Cardiac septum (tissue), 1 donor: ENCODE measurements at regions not wholly inside any gene's neighbourhood (a gene's known extent, or its start where the extent isn't known, plus 50 kb on each side); places are given as distances from the start of the nearest gene placed in this dataset.

Experiments
- DNase-seq: peaks from one replicate; pipeline ENCODE4 v3.0.0-alpha.2; 2020; ENCODE audit warnings: low spot score
- intact Hi-C: fragments of 100-400 bp; cut with DNase I; formaldehyde crosslinking; loops from one replicate; pipeline ENCODE4 v1.14.0; 2022
- donor health status: DM: no; HTN: no; CAD: no.

DNA sequence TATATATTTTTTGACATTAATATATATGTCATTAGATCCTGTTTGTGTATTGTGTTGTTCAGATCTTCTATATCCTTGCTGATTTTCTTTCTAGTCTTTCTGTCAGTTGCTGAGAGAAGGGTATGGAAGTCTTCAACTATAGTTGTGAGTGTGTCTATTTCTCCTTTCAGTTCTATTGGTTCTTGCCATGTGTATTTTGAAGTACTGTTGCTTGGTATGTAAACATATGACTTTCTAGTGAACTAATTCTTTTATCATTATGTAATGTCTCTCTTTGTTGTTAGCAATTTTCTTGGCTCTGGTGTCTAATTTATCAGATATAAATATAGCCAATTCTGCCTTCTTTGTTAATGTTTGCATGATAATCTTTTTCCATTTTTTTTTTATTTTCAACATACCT is 84.3 kb upstream of the CAST start:
- intact Hi-C loops = no loop called here
- DNase-seq = no peak

DNA sequence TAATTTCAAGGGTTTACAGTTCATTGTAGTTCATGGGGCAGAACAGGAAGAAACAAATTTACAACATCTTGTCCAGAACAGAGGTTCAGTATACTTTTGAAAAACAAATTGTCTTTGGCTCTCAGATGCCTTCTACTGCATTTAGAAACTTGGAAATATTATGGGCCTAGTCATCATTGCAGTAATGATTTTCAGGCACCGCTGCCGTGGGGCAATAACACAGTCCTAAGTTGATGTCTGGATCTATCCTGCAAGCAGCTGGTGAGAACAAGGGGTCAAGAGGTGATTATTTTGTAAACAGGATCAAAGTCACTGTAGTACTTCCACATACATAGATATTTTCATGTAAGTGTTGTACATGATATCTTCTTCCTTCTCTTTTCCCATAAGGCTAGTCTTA is 82.5 kb upstream of the CAST start:
- intact Hi-C loops = loop anchor here (5.0 kb wide), 1 partner anchor 207 kb away; no protein-coding TSS in a partner anchor
- no peak for DNase-seq

GRCh38 chr5:96582343-96582742 is 79.8 kb upstream of the CAST start:
- intact Hi-C loops = loop anchor here (5.0 kb wide), 1 partner anchor 210 kb away; no protein-coding TSS in a partner anchor
- no peak for DNase-seq

DNA sequence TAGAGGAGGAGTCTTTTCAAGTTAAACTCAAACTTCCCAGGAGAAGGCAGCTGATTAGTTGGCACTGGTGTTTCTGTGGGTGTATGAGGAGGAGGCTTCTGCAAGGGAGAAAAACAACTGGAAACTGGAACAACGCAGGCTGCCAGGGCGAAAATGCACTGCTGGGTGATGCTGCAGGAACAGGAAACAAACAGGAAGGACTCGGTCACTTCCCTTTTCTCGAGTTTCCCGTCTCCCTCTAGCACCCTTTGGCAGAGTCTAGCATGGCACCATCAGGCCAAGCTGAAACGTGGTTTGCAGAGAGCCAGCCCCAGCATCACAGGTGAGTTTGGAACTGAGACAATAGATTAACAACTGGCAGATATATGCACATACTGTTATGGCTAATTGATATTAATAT is 77.5 kb upstream of the CAST start:
- no peak for DNase-seq
- intact Hi-C loops = loop anchor here (5.0 kb wide), 1 partner anchor 212 kb away; no protein-coding TSS in a partner anchor

DNA sequence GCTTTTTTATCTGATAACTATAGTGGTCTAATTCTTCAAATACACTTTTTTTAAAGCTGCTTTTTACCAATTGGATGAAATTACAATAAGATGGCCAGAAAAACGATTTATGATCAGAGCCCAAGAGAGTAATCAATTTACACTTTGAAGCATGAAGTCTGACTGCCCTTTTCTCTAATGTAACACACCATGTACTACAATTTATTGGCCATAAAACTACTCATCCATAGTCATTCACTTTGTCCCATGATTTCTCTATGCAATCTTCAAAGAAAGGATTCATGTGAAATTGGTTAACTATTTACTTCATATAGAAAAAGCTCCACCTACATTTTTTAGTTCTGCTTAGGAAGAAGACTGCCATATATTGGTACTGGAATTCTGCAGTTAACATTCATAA is 73.6 kb upstream of the CAST start:
- intact Hi-C loops = no loop called here
- no peak for DNase-seq

GRCh38 chr5:96590796-96591195 is 71.4 kb upstream of the CAST start:
- no peak for DNase-seq
- intact Hi-C loops = no loop called here

GRCh38 chr5:96595300-96596090 is 66.7 kb upstream of the CAST start:
- DNase-seq = no peak
- intact Hi-C loops = no loop called here

- DNase-seq = no peak
- intact Hi-C loops = no loop called here
Measured at GRCh38 chr5:96597438-96598020, 64.6 kb upstream of the CAST start.

- intact Hi-C loops = loop anchor here (2.0 to 10.0 kb wide), 3 partner anchors 254 to 956 kb away; partner anchors contain the start of gene RFESD
- DNase-seq = no peak
Measured at GRCh38 chr5:96601200-96601599, 61.0 kb upstream of the CAST start.

GRCh38 chr5:96601715-96602244 is 60.4 kb upstream of the CAST start:
- intact Hi-C loops = loop anchor here (2.0 to 10.0 kb wide), 3 partner anchors 255 to 957 kb away; partner anchors contain the start of gene RFESD
- DNase-seq = no peak

GRCh38 chr5:96602776-96603175 is 59.4 kb upstream of the CAST start:
- intact Hi-C loops = loop anchor here (5.0 to 10.0 kb wide), 2 partner anchors 745 to 958 kb away; partner anchors contain the start of gene RFESD

DNA sequence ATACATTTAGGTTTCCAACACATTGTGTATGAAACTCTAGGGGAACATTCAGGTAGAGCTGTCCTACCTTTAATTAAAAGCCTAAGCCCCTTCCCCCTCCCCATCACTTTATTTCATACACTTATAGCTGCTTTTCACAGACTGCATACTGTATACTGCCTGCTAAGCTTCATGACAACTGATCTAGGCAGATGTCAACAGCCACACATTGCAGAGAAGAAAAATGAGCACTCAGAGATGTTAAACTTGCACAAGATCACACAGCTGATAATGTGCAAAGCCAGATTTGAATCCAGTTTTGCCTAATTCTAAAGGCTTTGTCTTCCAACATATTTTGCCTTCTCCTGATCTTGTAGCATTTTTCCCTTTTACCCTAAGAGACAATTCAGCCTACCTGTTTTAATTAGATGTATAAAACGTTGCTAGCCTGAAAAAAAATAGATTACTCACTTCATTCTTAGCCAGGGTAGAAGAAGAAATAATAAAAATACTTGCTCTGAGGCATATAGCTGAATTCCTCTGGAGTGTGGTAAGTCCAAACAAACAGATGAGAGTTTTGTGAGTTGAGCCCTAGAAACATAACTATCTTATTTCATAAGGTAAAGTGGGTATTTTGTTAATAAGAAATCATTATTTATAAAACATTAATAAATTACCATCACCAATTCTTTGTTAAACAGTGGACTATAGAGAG is 56.9 kb upstream of the CAST start:
- intact Hi-C loops = loop anchor here (10.0 kb wide), 1 partner anchor 960 kb away; the partner anchor contains the start of gene RFESD

More at GRCh38 chr5:96602776-96603175, 59.4 kb upstream of the CAST start:
- no peak for DNase-seq

GRCh38 chr5:96609369-96609768 is 52.8 kb upstream of the CAST start:
- no peak for DNase-seq
- intact Hi-C loops = loop anchor here (10.0 kb wide), 1 partner anchor 965 kb away; the partner anchor contains the start of gene RFESD

More for the DNA sequence above, 56.9 kb upstream of the CAST start:
- no peak for DNase-seq

- intact Hi-C loops = loop anchor here (5.0 kb wide), 1 partner anchor 77 kb away; no protein-coding TSS in a partner anchor
- no peak for DNase-seq
Measured at GRCh38 chr5:96610747-96611146, 51.4 kb upstream of the CAST start.

DNA sequence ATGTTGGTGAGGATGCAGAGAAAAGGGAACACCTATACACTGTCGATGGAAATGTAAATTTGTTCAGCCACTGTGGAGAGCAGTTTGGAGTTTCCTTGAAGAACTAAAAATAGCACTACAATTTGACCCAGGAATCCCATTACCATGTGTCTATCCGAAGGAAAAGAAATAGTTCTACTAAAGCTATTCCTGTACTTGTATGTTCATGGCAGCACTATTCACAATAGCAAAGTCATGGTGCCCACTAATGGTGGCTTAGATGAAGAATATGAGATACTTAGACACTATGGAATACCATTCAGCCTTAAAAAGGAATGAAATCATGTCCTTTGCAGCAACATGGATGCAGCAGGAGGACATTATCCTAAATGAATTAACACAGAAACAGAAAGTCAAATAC is 50.2 kb upstream of the CAST start:
- intact Hi-C loops = loop anchor here (5.0 kb wide), 1 partner anchor 75 kb away; no protein-coding TSS in a partner anchor

More for the DNA sequence above, 50.2 kb upstream of the CAST start:
- DNase-seq = no peak
